SK-N-SH (cell line): ENCODE measurements at regions not wholly inside any gene's neighbourhood (a gene's known extent, or its start where the extent isn't known, plus 50 kb on each side); places are given as distances from the start of the nearest gene placed in this dataset.

ENCODE experiments used
- CTCF ChIA-PET: fragments of 300-600, 350-600 bp; formaldehyde crosslinking; extraction: SDS; loops from one replicate; lab custom pipeline; 2021; lab: Yijun Ruan, JAX
- POLR2A ChIA-PET: fragments of 350-600 bp; sonication (Branson Sonifier 250); formaldehyde crosslinking; extraction: SDS; loops from one replicate; lab custom pipeline; 2020; ENCODE audit warnings: antibody characterized with exemption, inconsistent platforms; lab: Yijun Ruan, JAX
- DNase-seq: peaks from one replicate; pipeline ENCODE4 v3.0.0; 2012
- H2AFZ ChIP-seq: fragments of 200-600 bp; sonication (generic); 2 replicates; pipeline ENCODE4 v1.8.1; 2016; ENCODE audit warnings: antibody characterized with exemption, mild to moderate bottlenecking, low read depth
- H3F3A ChIP-seq: fragments of 200-600 bp; sonication (generic); replicated peaks from 2 replicates; pipeline ENCODE3; 2016; ENCODE audit warnings: antibody characterized with exemption, mild to moderate bottlenecking; ENCODE audit not compliant: insufficient read depth
- H3K27ac ChIP-seq, 2 experiments: fragments of 200-500 bp in 1 of 2; fragments of 200-600 bp in 1 of 2; sonication (Bioruptor generic) in 1 of 2; sonication (generic), shearing (Covaris generic) in 1 of 2; 2 replicates each; pipeline versions ENCODE4 v1.5.1 to v1.6.1; 2014 to 2016; ENCODE audit warnings: low read depth in 2 of 2, inconsistent platforms in 1 of 2, low read length in 1 of 2, mild to moderate bottlenecking in 1 of 2, mixed read lengths in 1 of 2
- H3K27me3 ChIP-seq: fragments of 200-600 bp; sonication (generic), shearing (Covaris generic); 2 replicates; pipeline ENCODE4 v1.6.1; 2016; ENCODE audit warnings: mixed run types; ENCODE audit not compliant: insufficient read depth
- H3K36me3 ChIP-seq, 2 experiments: fragments of 200-500 bp in 1 of 2; fragments of 200-600 bp in 1 of 2; sonication (Bioruptor generic) in 1 of 2; sonication (generic) in 1 of 2; replicated peaks in 1 of 2; 2 replicates each; pipeline versions ENCODE3 to v1.5.1; 2014 to 2016; ENCODE audit warnings: low read length in 1 of 2, mild to moderate bottlenecking in 1 of 2; ENCODE audit not compliant: insufficient read depth in 2 of 2, control insufficient read depth in 1 of 2
- H3K4me1 ChIP-seq, 2 experiments: fragments of 200-500 bp in 1 of 2; fragments of 200-600 bp in 1 of 2; sonication (Bioruptor generic) in 1 of 2; sonication (generic), shearing (Covaris generic) in 1 of 2; 2 replicates each; pipeline versions ENCODE4 v1.5.1 to v1.6.1; 2014 to 2016; ENCODE audit warnings: low read depth in 1 of 2, low read length in 1 of 2, mixed run types in 1 of 2; ENCODE audit not compliant: insufficient read depth in 2 of 2, control insufficient read depth in 1 of 2
- H3K4me2 ChIP-seq: fragments of 200-600 bp; sonication (generic), shearing (Covaris generic); 2 replicates; pipeline ENCODE4 v1.6.1; 2017; ENCODE audit warnings: mixed run types
- H3K4me3 ChIP-seq, 2 experiments: fragments of 200-500 bp in 1 of 2; fragments of 200-600 bp in 1 of 2; sonication (Bioruptor generic) in 1 of 2; sonication (generic), shearing (Covaris generic) in 1 of 2; 2 replicates each; pipeline versions ENCODE4 v1.5.1 to v1.8.1; 2014 to 2016; ENCODE audit warnings: low read depth in 2 of 2, inconsistent platforms in 1 of 2, low read length in 1 of 2, mild to moderate bottlenecking in 1 of 2, mixed read lengths in 1 of 2, moderate library complexity in 1 of 2
- H3K79me2 ChIP-seq: fragments of 200-600 bp; sonication (generic); 2 replicates; pipeline ENCODE4 v1.8.1; 2017; ENCODE audit warnings: mild to moderate bottlenecking; ENCODE audit not compliant: insufficient read depth
- H3K9ac ChIP-seq: fragments of 200-600 bp; sonication (generic); 2 replicates; pipeline ENCODE4 v1.6.1; 2017; ENCODE audit warnings: mixed run types
- H3K9me2 ChIP-seq: fragments of 200-600 bp; sonication (generic); 2 replicates; pipeline ENCODE4 v1.6.1; 2017; ENCODE audit warnings: mixed run types
- H3K9me3 ChIP-seq: fragments of 200-600 bp; sonication (generic); 2 replicates; pipeline ENCODE4 v1.6.1; 2017; ENCODE audit warnings: mixed run types, mild to moderate bottlenecking, moderate library complexity
- H4K20me1 ChIP-seq: fragments of 200-600 bp; sonication (generic); 2 replicates; pipeline ENCODE4 v1.6.1; 2017; ENCODE audit warnings: mild to moderate bottlenecking, mixed run types; ENCODE audit not compliant: insufficient read depth
- CHD2 ChIP-seq: fragments of 150-350 bp; IDR thresholded peaks from 2 replicates; pipeline ENCODE4 v1.6.1; 2018; ENCODE audit warnings: low read length; ENCODE audit not compliant: partially characterized antibody
- CTCF ChIP-seq: fragments of 200-600 bp; sonication (generic); IDR thresholded peaks from 2 replicates; pipeline ENCODE4 v1.6.1; 2017; ENCODE audit warnings: antibody characterized with exemption, mild to moderate bottlenecking, moderate library complexity
- EZH2phosphoT487 ChIP-seq: fragments of 200-600 bp; sonication (generic); IDR thresholded peaks from 2 replicates; pipeline ENCODE4 v1.6.1; 2017; ENCODE audit warnings: low read depth, mixed run types, mild to moderate bottlenecking, antibody characterized with exemption, moderate library complexity, borderline replicate concordance
- FOSL2 ChIP-seq: IDR thresholded peaks from 2 replicates; pipeline ENCODE4 v1.4.0; 2012; ENCODE audit warnings: low read depth, mild to moderate bottlenecking, moderate library complexity, borderline replicate concordance
- FOXJ3 ChIP-seq: sonication (generic); formaldehyde crosslinking; IDR thresholded peaks from 2 replicates; pipeline ENCODE4 v1.5.1; 2020; ENCODE audit warnings: mild to moderate bottlenecking, missing genetic modification reagents
- FOXM1 ChIP-seq: IDR thresholded peaks from 2 replicates; pipeline ENCODE4 v1.4.0; 2012; ENCODE audit warnings: low read depth, mild to moderate bottlenecking
- IRF3 ChIP-seq: fragments of 150-350 bp; IDR thresholded peaks from 2 replicates; pipeline ENCODE4 v1.6.1; 2016; ENCODE audit warnings: mild to moderate bottlenecking, low read depth, low read length
- JUND ChIP-seq: IDR thresholded peaks from 2 replicates; pipeline ENCODE4 v1.4.0; 2012
- MXI1 ChIP-seq: IDR thresholded peaks from 2 replicates; pipeline ENCODE4 v1.6.1; 2012; ENCODE audit warnings: mild to moderate bottlenecking, low read depth, low read length, improper control_type of control experiment
- NFIC ChIP-seq: IDR thresholded peaks from 2 replicates; pipeline ENCODE4 v1.4.0; 2012; ENCODE audit warnings: borderline replicate concordance
- NRF1 ChIP-seq: IDR thresholded peaks from 2 replicates; pipeline ENCODE4 v1.6.1; 2012; ENCODE audit warnings: low read depth, mild to moderate bottlenecking, low read length
- REST ChIP-seq: IDR thresholded peaks from 2 replicates; pipeline ENCODE4 v1.6.1; 2012; ENCODE audit warnings: mild to moderate bottlenecking, low read depth, low read length, moderate library complexity
- RXRA ChIP-seq: IDR thresholded peaks from 2 replicates; pipeline ENCODE4 v1.4.0; 2012; ENCODE audit warnings: low read depth, mild to moderate bottlenecking, borderline replicate concordance
- SIN3A ChIP-seq: IDR thresholded peaks from 2 replicates; pipeline ENCODE4 v1.6.1; 2012; ENCODE audit warnings: low read depth, mild to moderate bottlenecking, low read length, moderate library complexity, borderline replicate concordance
- SMC3 ChIP-seq: IDR thresholded peaks from 2 replicates; pipeline ENCODE4 v1.6.1; 2012; ENCODE audit warnings: low read depth, low read length, improper control_type of control experiment
- TAF1 ChIP-seq: IDR thresholded peaks from 2 replicates; pipeline ENCODE4 v1.6.1; 2012; ENCODE audit warnings: low read depth, mild to moderate bottlenecking, low read length, moderate library complexity, borderline replicate concordance
- TCF12 ChIP-seq: IDR thresholded peaks from 2 replicates; pipeline ENCODE4 v1.4.0; 2012
- TEAD4 ChIP-seq: IDR thresholded peaks from 2 replicates; pipeline ENCODE4 v1.4.0; 2012; ENCODE audit warnings: mild to moderate bottlenecking, borderline replicate concordance; ENCODE audit not compliant: insufficient read depth
- ZBTB33 ChIP-seq: IDR thresholded peaks from 2 replicates; pipeline ENCODE4 v1.4.0; 2012; ENCODE audit warnings: low read depth, borderline replicate concordance
- WGBS: methylation state at CpG from one replicate; pipeline ENCODE4 v1.1.6; 2017; ENCODE audit warnings: low lambda C conversion rate; 5-methylcytosine and 5-hydroxymethylcytosine counted together

- Histone ChIP-seq H3F3A (no peaks in the 10 kb centered on the region), H3K9ac (no peak overlapping the region), H3K36me3 (no peaks in the 10 kb centered on the region), H3K9me2 (no peaks in the 10 kb centered on the region), H3K79me2 (no peaks in the 10 kb centered on the region), H3K4me3 (no peak overlapping the region), H4K20me1 (no peaks in the 10 kb centered on the region), H3K9me3 (no peaks in the 10 kb centered on the region), H3K4me1 (no peaks in the 10 kb centered on the region), H2AFZ (no peak overlapping the region), H3K27me3 (no peaks in the 10 kb centered on the region), H3K27ac (no peak overlapping the region), H3K4me2 (no peak overlapping the region)
- TF ChIP-seq CTCF: no peak
- TF ChIP-seq TEAD4: no peak
- no peak for TF ChIP-seq IRF3
- no peak for TF ChIP-seq FOXJ3
- no peak for TF ChIP-seq CHD2
- no peak for TF ChIP-seq EZH2phosphoT487
- TF ChIP-seq FOXM1: no peak
- no peak for TF ChIP-seq NFIC
- no peak for TF ChIP-seq SMC3
- TF ChIP-seq RXRA: no peak
- TF ChIP-seq FOSL2: no peak
- TF ChIP-seq ZBTB33: no peak
- no peak for TF ChIP-seq MXI1
- TF ChIP-seq JUND: no peak
- TF ChIP-seq TAF1: no peak
- TF ChIP-seq SIN3A: no peak
- TF ChIP-seq REST: no peak
- no peak for TF ChIP-seq NRF1
- TF ChIP-seq TCF12: no peak
- POLR2A ChIA-PET: no interaction called here
- 4% methylated on average over 1 of the region's 1 CpG for WGBS
- DNase-seq: no peak
- CTCF ChIA-PET: interaction anchor here (0.8 kb wide), 1 partner anchor 11 kb away, joined by 3 read pairs; no protein-coding TSS in a partner anchor
These were observed 415.9 kb downstream of the GPAM start for GRCh38 chr10:111767661-111768060.
